NCI-H1048 (cell line): ENCODE measurements at regions not wholly inside any gene's neighbourhood (a gene's known extent, or its start where the extent isn't known, plus 50 kb on each side); places are given as distances from the start of the nearest gene placed in this dataset.

Experiments
- DNase-seq: peaks from one replicate; lab custom pipeline; 2025; lab: John Stamatoyannopoulos, UW

GRCh38 chr5:124061068-124061430 is 549.1 kb downstream of the CSNK1G3 start:
- no peak for DNase-seq

GRCh38 chr5:124060413-124061067 is 548.6 kb downstream of the CSNK1G3 start:
- DNase-seq, result no peak

GRCh38 chr5:124060011-124060410 is 548.0 kb downstream of the CSNK1G3 start:
- no peak for DNase-seq

GRCh38 chr5:124059200-124059599 is 547.2 kb downstream of the CSNK1G3 start:
- DNase-seq, result no peak

- DNase-seq, result no peak
These were observed 545.8 kb downstream of the CSNK1G3 start for GRCh38 chr5:124057724-124058231.

- peak; percentile 77 for DNase-seq
These were observed 545.2 kb downstream of the CSNK1G3 start for GRCh38 chr5:124056991-124057723.

GRCh38 chr5:124056326-124056990 is 544.5 kb downstream of the CSNK1G3 start:
- no peak for DNase-seq

- no peak for DNase-seq
These were observed 543.8 kb downstream of the CSNK1G3 start for GRCh38 chr5:124055751-124056150.

- DNase-seq, result no peak
These were observed 542.6 kb downstream of the CSNK1G3 start for GRCh38 chr5:124054564-124054963.

- no peak for DNase-seq
These were observed 541.4 kb downstream of the CSNK1G3 start for GRCh38 chr5:124053340-124053739.

- no peak for DNase-seq
These were observed 540.2 kb downstream of the CSNK1G3 start for GRCh38 chr5:124052201-124052600.

- DNase-seq, result no peak
These were observed 538.3 kb downstream of the CSNK1G3 start for GRCh38 chr5:124050120-124050770.

- no peak for DNase-seq
These were observed 533.4 kb downstream of the CSNK1G3 start for GRCh38 chr5:124045412-124045811.

GRCh38 chr5:124044613-124045012 is 532.6 kb downstream of the CSNK1G3 start:
- no peak for DNase-seq

GRCh38 chr5:124043456-124043855 is 531.5 kb downstream of the CSNK1G3 start:
- DNase-seq, result no peak

GRCh38 chr5:124040799-124041198 is 528.8 kb downstream of the CSNK1G3 start:
- DNase-seq, result no peak

- no peak for DNase-seq
These were observed 527.4 kb downstream of the CSNK1G3 start for GRCh38 chr5:124039410-124039809.

GRCh38 chr5:124036786-124037185 is 524.8 kb downstream of the CSNK1G3 start:
- no peak for DNase-seq

GRCh38 chr5:124034963-124035362 is 523.0 kb downstream of the CSNK1G3 start:
- no peak for DNase-seq

- DNase-seq, result no peak
These were observed 522.2 kb downstream of the CSNK1G3 start for GRCh38 chr5:124034083-124034700.

- DNase-seq, result no peak
These were observed 518.1 kb downstream of the CSNK1G3 start for GRCh38 chr5:124030043-124030491.

- DNase-seq, result no peak
These were observed 515.5 kb downstream of the CSNK1G3 start for GRCh38 chr5:124027441-124027840.
